DMS79 (cell line): ENCODE measurements at regions not wholly inside any gene's neighbourhood (a gene's known extent, or its start where the extent isn't known, plus 50 kb on each side); places are given as distances from the start of the nearest gene placed in this dataset.

Experiments used
- DNase-seq: peaks from one replicate; lab custom pipeline; 2025; lab: John Stamatoyannopoulos, UW

- DNase-seq: no peak
Measured at GRCh38 chr1:69319287-69319686, 248.4 kb upstream of the LRRC7 start.

GRCh38 chr1:69320757-69321211 lies 246.9 kb upstream of the LRRC7 start:
- no peak for DNase-seq

- DNase-seq: no peak
Measured at GRCh38 chr1:69321311-69321710, 246.4 kb upstream of the LRRC7 start.

GRCh38 chr1:69328186-69328585 lies 239.5 kb upstream of the LRRC7 start:
- no peak for DNase-seq

GRCh38 chr1:69363236-69363635 lies 204.5 kb upstream of the LRRC7 start:
- DNase-seq: no peak

GRCh38 chr1:69373520-69373919 lies 194.2 kb upstream of the LRRC7 start:
- no peak for DNase-seq

GRCh38 chr1:69376408-69376807 lies 191.3 kb upstream of the LRRC7 start:
- DNase-seq: no peak

GRCh38 chr1:69377507-69377906 lies 190.2 kb upstream of the LRRC7 start:
- DNase-seq: no peak

GRCh38 chr1:69388044-69388443 lies 179.7 kb upstream of the LRRC7 start:
- no peak for DNase-seq

- DNase-seq: no peak
Measured at GRCh38 chr1:69400128-69400527, 167.6 kb upstream of the LRRC7 start.

GRCh38 chr1:69401879-69402278 lies 165.8 kb upstream of the LRRC7 start:
- no peak for DNase-seq

GRCh38 chr1:69403756-69404320 lies 163.9 kb upstream of the LRRC7 start:
- DNase-seq: no peak

- no peak for DNase-seq
Measured at GRCh38 chr1:69404486-69404885, 163.2 kb upstream of the LRRC7 start.

- no peak for DNase-seq
Measured at GRCh38 chr1:69406244-69406643, 161.5 kb upstream of the LRRC7 start.

- DNase-seq: no peak
Measured at GRCh38 chr1:69409731-69410456, 157.8 kb upstream of the LRRC7 start.

- DNase-seq: no peak
Measured at GRCh38 chr1:69410457-69410850, 157.3 kb upstream of the LRRC7 start.

- DNase-seq: no peak
Measured at GRCh38 chr1:69410893-69411292, 156.8 kb upstream of the LRRC7 start.

GRCh38 chr1:69411617-69412016 lies 156.1 kb upstream of the LRRC7 start:
- no peak for DNase-seq

GRCh38 chr1:69413129-69413528 lies 154.6 kb upstream of the LRRC7 start:
- no peak for DNase-seq

- DNase-seq: no peak
Measured at GRCh38 chr1:69414574-69414973, 153.1 kb upstream of the LRRC7 start.

- no peak for DNase-seq
Measured at GRCh38 chr1:69421286-69421685, 146.4 kb upstream of the LRRC7 start.

GRCh38 chr1:69425871-69426270 lies 141.9 kb upstream of the LRRC7 start:
- no peak for DNase-seq

- DNase-seq: no peak
Measured at GRCh38 chr1:69426401-69426800, 141.3 kb upstream of the LRRC7 start.

- DNase-seq: no peak
Measured at GRCh38 chr1:69433073-69433472, 134.6 kb upstream of the LRRC7 start.
